Frontal cortex (tissue), 3 donors: ENCODE measurements at regions not wholly inside any gene's neighbourhood (a gene's known extent, or its start where the extent isn't known, plus 50 kb on each side); places are given as distances from the start of the nearest gene placed in this dataset.
A peak's percentile ranks its signal among the peaks of the same experiment; 100 is the strongest.

Experiments
- DNase-seq, 2 donors: peaks; one replicate each; pipeline ENCODE4 v3.0.0; 2012; ENCODE audit warnings: low spot score in 2 of 2
- FAIRE-seq: peaks from 2 replicates; lab custom pipeline; 2012; peaks lifted over from hg19 to GRCh38; lab: Jason Lieb, UNC
- donor health status: control.
- donor health status: control.
- donor health status: control.

DNA sequence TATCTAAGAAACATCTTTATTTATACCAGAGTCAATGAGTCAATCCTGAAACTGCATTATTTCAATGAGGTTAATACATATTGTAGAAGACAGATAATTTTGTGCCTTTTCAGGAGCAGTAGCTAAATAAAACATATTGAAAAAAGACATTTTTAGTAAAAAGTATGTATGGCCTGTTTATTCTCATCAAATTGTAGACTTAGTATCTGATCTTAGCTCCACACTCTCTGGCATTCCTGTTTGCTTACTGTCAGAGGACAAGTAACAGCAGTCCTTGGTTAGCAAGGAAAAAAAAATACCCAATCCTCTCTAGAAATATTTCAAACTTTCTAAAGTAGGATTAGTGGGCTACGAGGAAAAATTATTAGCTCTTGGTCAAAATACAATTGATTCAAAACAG is 50.5 kb upstream of the GUCY1A1 start:
- FAIRE-seq (peak; percentile 30), DNase-seq (no peak)

DNA sequence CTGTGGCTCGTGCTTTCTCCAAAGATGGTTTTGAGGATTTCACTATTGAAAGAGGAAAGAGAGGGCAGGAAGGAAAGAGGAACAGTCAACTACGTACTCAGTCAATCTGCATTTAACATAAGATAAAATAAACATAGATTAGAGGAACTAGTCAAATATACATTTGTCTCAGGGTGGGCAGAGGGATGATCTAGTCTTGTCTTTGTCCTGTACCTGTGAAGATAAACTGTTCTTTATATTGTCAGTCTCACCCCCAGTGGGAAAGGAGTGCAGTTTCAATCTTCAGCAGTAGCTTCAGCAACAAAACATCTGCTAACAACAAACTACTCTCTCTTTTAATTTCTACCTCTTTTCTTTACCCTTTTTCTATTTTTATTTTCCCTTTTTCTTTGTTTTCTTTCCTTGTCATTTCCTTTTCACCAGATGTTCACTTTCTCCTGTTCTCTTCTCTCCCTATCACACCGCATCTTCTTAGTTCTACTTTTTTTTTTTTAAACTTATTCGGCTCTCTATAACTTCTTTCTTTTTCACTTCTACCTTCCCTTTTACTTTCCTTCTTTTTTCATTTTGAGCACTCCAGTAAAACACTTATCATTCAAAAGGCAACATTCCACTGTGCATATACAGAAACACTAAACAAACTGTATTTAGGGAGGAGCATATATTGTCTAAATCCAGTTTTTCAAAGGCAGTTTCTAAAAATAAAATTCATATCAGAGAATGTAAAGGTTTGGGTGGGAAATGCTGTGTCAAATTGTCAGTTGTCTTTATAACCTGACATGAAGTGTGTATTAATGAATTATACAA is 51.4 kb upstream of the GUCY1A1 start:
- FAIRE-seq (no peak), DNase-seq (no peak)

DNA sequence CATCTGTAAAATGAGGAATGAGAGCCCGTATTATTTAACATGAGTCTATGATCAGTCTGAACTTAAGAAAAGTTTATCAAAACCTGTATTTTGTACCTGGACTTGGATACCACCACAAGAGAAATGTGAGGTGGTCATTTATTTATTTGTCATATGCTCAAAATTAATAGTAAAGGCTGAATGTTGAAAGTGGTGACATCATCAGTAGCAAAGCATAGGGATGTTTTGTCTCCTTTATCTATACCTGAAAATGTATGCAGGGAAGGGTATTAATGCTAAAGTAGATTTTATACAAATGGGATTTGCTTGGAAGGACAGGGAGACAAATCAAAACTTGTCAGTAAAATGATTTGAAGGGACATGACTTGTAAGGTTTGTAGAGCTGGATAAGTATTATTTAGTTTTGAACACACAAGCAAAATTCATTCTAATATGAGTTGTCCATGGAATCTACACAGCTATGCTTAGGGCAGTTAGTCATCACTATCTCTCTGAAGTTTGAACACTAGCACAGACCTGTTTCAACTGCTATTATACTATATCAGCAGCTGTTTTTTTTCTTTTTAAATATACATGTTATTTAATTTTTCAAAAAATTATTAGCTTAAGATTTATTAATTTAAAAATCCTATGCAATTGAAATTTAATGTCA is 52.4 kb upstream of the GUCY1A1 start:
- no peak for FAIRE-seq

DNA sequence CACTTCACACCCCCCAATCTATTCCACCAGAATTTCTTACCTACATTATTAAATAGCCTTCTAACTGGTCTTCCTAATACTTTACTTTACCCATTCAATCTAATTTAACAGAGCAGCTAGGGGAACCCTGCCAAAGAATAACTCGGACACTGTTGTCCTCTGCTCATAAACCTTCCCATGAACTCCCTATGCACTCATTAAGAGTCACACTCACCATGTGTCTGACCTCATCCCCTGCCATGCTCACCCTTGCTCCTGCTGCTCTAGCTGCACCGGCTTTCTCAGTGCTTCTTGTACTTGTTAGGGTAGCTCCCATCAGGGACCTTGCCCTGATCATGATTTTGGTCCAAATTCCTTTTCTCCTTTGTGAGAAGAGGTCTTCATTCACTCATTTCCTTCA is 54.6 kb upstream of the GUCY1A1 start:
- FAIRE-seq: no peak

More for the DNA sequence above, 52.4 kb upstream of the GUCY1A1 start:
- DNase-seq: no peak

DNA sequence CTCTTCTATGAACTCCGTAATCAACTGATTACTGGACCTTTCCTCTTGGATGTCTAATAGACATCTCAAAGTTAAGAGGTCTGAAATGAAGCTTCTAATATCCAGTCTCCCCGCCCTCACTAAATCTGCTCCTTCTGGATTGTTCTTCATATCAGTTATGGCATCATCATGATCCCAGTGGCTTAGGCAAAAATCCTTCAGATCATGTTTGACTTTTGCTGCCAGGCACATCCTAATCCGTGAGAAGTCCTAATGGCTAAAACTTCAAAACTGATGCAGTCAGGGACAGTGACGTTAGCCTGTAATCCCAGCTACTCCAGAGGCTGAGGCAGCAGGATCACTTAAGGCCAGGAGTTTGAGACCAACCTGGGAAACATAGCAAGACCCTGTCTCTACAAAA is 55.1 kb upstream of the GUCY1A1 start:
- FAIRE-seq: no peak
- DNase-seq: no peak

More for the DNA sequence above, 54.6 kb upstream of the GUCY1A1 start:
- no peak for DNase-seq

DNA sequence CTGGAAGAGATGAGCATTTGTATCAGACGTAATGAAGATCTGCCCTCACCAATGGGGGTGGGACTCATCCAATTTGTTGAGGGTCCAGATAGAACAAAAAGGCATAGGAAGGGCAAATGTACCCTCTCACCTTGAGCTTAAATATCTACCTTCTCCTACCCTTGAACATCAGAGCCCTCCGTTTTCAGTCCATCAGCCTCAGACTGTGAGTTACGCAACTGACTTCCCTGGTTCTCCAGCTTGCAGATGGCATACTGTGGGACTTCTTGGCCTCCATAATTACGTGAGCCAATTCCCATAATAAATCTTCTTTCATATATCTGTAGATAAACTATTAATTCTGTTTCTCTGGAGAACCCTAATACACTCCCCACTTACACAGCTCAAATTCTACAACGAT is 56.5 kb upstream of the GUCY1A1 start:
- FAIRE-seq (no peak), DNase-seq (no peak)

DNA sequence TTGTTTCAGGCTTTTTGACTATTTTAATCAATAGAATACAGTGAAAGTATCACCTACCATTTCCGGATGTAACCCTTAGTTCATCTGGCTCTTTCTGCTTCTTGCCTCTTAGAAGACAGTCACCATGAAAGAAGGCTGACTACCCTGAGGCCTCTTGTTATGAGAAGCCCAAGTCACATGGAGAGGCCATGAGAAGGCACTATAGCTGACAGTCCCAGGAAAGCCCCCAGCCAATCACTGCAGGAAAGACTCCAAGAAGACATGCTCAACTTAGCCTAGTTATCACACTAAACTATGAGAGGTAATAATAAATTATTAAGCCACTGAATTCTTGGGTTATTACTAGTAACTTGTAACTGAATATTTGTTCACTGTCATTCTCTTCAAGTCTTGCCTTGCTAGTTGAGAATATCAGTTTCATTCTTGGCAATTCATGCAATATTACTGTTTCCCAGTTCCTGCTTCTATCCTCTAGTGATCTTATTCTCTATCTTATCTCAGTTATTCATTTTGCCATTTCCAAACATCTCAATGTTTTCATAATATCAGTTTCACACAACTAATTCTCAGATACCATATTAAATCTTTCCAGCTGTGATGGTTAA is 57.1 kb upstream of the GUCY1A1 start:
- no peak for FAIRE-seq
- no peak for DNase-seq

DNA sequence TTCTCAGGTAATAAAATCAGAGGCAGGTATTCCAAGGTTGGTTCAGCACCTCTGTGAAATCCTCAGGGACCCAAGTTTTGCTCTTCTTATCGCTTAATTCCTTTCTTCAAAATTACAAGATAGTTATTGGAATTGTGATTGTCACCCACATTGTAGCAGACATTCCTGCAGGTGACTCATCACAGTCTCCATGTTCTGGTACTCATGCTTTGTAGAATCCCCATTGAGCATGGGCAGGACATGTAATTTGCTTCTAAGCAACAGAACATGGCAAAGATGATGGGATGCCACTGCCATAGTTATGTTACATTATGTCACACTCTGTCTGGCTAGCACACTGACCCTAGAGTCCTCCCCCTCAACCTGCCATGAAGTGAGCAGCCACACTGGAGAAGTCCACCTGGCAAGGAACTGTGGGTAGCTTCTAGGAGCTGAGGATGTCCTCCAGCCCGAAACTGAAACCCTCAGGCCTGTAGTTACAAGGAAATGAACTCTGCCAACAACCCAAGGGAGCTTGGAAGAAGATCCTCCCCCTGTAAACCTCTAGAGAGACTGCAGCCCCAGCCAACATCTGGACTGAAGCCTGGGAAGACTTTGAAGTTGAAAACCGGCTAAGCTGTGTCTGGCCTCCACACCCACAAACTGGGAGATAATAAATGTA is 58.3 kb upstream of the GUCY1A1 start:
- DNase-seq (no peak), FAIRE-seq (no peak)

DNA sequence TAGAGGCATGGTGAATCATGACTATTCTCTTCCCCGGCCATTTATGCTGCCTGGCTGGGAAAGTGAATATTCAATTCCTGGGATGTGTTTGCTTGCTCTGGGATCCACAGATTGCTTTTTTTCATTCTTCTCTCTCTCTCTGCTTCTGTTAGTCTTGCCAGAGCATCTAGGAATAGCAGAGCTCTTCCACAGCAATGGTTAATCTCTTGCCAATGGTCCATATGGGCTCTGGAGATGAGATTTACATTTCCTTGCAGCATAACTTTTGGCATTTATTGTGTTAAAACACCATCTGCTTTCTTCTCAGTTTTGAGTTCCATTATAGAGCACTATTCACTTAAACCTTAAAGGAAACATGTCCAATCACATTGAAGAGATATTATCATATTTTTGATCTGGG is 59.2 kb upstream of the GUCY1A1 start:
- DNase-seq (no peak), FAIRE-seq (no peak)

DNA sequence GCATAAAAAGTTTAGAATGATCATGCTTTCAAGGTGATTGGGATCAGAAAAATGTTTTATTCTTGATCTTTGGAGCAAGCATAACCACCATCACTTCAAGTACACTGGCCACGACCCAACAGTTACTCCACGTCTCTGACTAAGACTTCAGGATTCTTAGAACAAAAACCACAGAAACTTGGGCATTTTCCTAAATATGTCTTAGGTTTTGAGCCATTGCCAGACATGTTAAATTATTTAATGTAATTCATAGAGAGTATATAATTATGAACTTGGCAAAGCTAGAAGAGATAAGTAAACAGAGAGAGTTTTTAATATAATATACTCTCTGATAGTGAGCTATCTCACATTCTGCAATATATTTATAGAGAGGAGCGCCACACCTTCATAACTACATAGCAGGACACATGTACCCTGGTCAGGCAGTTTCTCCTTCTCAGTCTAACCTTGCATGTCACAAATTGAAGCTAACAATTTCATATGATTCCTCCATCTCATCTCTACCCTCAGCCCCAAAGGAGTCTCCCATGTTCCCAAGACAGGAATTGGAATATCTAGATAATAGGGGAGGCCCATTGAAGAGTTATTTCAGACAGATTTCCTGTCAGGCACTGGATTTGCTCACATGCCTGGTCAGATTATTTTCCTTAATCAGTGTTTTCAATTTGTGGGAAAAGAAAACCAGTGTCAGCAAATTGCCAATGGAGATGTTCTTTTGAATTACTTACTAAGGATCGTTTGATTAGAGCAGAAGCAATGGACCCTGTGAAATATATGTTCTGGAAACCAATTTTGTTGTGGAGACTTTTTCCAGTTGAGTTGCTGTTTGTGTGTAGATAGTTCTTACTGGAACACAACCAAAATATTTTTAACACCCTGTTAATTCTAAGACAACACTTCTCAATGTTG is 61.7 kb upstream of the GUCY1A1 start:
- no peak for FAIRE-seq
- DNase-seq: no peak

DNA sequence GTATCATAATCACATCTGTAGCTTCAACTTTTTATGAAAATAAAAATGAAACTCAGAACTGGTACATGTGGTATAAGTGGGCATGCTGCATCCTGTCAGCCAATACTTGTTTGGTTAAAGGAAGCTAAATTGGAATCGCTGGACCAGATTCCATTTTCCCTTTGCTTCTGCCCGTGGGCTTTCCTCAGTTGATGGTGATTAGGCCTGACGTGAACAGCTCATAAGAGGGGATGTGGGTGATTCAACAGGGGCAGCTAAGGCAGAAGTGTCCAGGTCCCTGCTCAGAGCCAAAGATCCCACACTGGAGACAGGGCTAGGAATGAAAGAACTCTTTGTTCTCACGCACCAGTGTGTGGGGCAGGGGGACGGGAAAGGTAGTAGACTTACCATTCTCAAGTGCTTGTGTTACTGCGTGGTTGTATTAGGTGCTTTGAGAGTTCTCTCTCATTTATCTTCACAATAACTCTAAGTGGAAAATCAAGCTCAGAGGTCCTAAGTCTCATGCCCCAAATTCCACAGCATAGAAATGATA is 63.2 kb upstream of the GUCY1A1 start:
- DNase-seq (no peak), FAIRE-seq (no peak)

DNA sequence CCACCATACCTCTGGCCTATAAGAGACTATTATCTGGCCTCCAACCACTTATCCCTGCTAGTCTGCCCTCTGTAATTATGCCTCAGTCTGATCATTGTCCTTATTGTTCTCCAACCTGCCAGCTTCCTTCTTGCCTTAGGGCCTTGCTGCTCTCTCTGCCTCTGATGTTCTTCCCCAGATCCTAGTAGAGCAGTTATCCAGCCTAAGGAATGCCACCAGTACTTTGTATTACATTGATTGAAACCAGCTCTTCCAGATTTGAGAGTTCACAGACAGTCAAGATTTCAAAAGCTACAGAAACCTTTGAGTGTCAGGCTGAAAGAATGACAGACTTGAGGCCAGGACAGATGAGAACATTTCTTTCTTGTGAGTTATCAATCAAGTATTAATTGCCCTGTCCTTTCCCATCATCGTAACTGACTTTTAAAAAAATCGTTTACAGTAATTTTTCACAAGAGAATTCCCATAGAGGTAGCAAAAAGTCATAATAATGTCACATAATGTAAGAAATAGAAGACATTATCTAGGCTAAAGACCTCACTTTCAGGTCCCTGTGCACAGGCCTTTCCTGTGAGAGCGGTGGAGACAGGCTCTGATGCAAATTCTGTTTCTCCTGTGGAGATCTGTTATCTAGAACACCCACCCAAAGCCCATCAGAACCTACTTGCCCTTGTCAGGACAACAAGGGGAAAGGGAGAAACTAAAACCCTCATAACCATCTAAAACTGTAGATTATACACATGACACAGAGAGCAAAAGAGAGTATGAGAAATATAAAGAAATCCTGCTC is 64.1 kb upstream of the GUCY1A1 start:
- no peak for FAIRE-seq
- DNase-seq: no peak

DNA sequence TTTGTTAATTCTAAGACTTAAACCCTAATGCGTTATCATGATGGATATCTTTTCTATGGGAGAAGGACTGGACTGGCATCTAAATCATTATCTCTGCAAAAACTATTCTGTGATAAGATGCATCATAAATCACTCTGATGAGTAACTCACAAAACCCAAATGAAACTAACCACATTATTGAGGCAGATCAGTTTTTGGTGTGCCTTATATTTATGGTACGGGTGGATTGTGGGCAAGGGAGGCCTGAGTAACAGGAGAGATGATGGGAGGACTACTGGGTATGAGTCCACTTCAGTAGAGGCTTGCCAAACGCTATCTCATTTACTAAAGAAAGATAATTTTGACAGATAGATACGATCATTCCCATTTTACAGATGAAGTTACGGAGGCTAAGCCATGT is 66.4 kb upstream of the GUCY1A1 start:
- DNase-seq (no peak), FAIRE-seq (no peak)

DNA sequence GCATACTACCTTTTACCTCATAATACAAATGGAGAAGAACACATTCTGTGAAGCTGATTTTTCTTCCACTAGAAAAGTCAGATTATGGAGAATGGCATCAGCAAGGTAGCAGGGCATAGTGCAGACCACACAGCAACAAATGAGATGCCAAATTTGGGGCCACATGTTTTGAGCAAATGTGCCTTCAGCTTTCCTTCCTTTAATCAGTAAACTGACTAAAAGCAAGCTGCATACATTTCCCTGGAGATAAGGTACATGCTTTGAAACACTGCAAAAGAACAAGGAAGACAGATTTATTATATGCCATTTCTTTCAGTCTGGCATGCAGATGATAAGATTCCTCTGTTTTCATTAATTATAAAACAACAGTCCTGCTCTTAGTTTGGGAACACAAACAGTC is 67.1 kb upstream of the GUCY1A1 start:
- FAIRE-seq: no peak

DNA sequence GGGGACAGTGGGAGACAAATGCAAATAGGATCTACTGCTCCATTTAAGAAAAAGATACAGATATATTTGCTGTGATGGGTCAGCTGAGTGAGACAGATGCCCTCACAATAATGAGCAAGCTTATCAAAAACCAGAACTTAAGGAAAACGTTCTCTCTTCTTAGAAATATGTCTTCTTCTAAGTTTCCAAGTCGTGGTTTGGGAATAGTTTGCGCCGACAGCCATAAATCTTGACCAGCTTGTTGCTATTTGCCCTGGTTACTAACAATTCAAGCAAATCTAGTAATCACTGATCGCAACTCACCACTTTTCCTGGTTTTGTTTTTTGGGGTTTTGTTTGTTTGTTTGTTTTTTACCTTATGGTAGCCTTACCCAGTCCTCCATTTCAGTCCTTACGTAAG is 67.6 kb upstream of the GUCY1A1 start:
- FAIRE-seq (no peak), DNase-seq (no peak)

More for the DNA sequence above, 67.1 kb upstream of the GUCY1A1 start:
- DNase-seq: no peak

DNA sequence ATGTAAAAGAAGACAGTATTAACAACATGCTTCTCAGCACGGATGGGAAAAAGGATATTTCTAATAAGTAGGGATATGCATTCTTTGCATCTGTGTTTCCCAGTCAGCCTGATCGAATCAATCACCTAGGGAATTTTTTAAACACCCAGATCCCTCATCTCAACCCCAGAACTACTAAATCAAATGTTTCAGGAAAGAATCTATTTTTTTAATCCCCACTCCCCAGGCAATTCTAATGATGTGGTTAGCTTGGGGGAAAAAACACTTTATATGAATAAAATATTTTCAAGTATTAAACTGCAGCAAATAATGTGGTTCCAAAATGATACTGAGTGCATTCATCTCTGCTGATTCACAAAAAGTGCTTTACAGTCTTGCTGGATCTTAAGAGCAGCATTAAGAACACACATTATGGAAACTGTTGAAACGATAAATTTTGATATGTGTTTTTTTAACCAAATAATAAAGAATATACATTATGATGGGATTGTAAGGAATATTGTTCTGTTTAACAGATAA is 68.7 kb upstream of the GUCY1A1 start:
- FAIRE-seq: no peak
- no peak for DNase-seq

DNA sequence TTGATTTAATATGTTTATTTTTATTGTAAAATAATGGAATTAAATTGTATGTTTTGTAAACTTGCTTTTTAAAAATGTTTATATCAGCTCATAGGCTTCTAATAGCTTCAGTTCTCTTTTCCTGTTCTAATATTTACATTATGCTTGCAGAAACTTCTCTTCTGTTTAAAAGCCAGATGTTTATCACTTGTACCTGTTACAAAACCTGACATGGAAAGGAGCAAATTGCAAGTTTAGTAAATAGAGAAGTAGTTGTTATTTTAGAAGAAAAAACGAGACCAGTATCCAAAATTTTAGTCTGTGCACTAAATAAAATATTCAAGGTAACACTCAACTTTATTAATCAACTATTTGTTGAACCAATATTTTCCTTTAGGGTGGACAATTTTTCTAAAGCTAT is 69.4 kb upstream of the GUCY1A1 start:
- no peak for FAIRE-seq

DNA sequence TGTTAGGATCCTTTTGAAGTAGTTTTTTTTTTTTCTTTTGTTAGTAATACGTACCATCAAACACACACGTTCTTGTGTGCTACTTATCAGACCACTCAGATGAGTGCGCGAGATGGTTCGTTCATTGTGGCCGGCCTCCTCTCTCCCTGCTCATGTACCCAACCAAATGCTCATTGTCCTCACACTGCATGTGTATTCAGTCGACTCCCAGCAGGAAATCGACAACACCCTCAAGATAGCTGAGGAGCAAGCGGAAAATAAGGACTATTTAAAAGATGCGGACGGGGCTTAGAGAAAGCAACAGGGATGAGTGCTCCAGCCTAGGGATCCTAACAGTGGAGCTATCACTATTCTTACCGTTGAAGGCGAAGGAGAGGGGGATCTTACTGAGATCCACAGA is 72.9 kb upstream of the GUCY1A1 start:
- FAIRE-seq (no peak), DNase-seq (no peak)

More for the DNA sequence above, 69.4 kb upstream of the GUCY1A1 start:
- DNase-seq: no peak

DNA sequence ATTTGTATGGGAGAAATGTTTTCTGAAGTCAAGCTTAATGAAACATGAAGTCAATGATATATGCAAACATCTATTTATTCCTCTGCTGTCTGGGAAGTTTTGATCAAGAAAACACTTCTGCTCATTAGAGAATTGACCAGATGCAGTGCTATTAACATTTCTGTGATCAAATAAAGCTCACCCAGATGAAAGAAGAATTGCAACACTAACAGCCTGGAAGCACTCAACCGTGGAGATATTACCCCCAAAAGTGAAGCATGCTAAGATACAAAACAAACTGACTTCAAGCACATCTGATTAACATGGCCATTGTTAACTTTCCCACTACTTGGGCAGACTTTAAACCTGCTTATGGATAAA is 73.7 kb upstream of the GUCY1A1 start:
- FAIRE-seq (no peak), DNase-seq (no peak)
